Body of pancreas (tissue), 4 donors: ENCODE measurements at regions not wholly inside any gene's neighbourhood (a gene's known extent, or its start where the extent isn't known, plus 50 kb on each side); places are given as distances from the start of the nearest gene placed in this dataset.

Experiments used
- POLR2A ChIP-seq, 3 donors: fragments of 450-650 bp; IDR thresholded peaks; one replicate each; pipeline ENCODE4 v1.6.1; 2016; ENCODE audit warnings: antibody characterized with exemption in 3 of 3, mild to moderate bottlenecking in 2 of 3
- TF ChIP-seq, protein P1 (sequence below), 7 experiments: fragments of 450-650 bp in 4 of 7; fragments of 200-600 bp in 3 of 7; sonication (generic) in 3 of 7; IDR thresholded peaks; one replicate each; pipeline ENCODE4 v1.5.1; 2016 to 2019; ENCODE audit warnings: antibody characterized with exemption in 7 of 7

DNA sequence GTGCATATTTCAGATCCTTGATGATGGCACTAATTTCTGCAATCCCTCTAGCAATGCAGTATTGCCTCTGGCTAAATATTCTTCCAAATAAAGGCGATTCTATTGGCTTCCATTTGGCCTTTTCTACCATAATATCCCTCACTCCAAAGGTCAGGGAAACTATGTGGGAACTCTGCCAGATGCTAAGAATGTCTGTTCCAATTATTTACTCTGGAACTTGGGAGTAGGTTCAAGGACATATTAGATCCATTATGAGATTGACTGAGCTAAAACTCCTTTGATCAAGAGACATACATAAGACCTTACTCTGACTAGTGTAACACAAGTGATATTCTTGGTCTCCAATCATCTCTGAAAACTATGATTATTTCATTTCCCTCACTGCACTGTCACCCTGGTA, 674.5 kb upstream of the NECTIN3 start:
- TF ChIP-seq, protein P1, sequence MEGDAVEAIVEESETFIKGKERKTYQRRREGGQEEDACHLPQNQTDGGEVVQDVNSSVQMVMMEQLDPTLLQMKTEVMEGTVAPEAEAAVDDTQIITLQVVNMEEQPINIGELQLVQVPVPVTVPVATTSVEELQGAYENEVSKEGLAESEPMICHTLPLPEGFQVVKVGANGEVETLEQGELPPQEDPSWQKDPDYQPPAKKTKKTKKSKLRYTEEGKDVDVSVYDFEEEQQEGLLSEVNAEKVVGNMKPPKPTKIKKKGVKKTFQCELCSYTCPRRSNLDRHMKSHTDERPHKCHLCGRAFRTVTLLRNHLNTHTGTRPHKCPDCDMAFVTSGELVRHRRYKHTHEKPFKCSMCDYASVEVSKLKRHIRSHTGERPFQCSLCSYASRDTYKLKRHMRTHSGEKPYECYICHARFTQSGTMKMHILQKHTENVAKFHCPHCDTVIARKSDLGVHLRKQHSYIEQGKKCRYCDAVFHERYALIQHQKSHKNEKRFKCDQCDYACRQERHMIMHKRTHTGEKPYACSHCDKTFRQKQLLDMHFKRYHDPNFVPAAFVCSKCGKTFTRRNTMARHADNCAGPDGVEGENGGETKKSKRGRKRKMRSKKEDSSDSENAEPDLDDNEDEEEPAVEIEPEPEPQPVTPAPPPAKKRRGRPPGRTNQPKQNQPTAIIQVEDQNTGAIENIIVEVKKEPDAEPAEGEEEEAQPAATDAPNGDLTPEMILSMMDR (IDR thresholded peaks at IDR 0.05), result no peak
- TF ChIP-seq POLR2A (IDR thresholded peaks at IDR 0.05), result no peak
